ENCODE measurements at regions not wholly inside any gene's neighbourhood (a gene's known extent, or its start where the extent isn't known, plus 50 kb on each side); places are given as distances from the start of the nearest gene placed in this dataset.

DNA sequence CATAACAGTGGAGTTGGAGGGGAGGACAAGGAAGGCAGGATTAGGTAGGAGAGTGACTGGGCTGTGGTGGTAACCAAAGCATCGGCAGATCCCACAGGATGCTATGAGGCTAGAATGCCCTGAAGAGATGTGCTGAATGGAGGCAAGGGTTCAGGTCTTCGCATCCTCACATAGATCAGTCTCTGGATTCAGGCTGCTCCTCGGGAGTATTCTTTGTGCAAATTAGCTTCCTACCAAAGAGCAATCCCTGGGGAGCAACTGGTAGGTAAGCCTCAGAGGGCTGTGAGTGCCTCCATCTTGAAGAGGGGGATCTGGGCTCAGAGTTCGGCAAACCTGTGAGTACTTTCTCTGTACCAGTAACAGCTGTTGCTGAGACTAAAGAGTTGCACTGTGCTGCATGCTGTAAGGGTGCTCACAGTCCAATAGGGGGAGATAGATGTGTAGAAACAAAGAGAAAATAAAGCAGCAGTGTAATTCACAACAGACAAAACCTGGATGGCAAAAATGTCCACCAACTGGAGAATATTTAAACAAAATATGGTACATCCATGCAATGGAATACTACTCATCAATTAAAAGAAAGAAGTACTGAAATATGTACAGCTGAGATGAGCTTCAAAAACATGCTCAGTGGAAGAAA lies 322.4 kb upstream of the DEPDC1 start:
- CTCF ChIA-PET = no interaction called here
- H3K4me1 Mint-ChIP-seq (ENCODE audit: low read depth) = no peaks in the 10 kb centered on the region
- DNase-seq (no peak), ATAC-seq (no peak)
- POLR2A ChIA-PET = no interaction called here
- H3K9me3 Mint-ChIP-seq = no peaks in the 10 kb centered on the region
- H3K27ac Mint-ChIP-seq = no peak overlapping the region
- H3K36me3 Mint-ChIP-seq (ENCODE audit: low read depth) = no peaks in the 10 kb centered on the region
- intact Hi-C loops (cut with micrococcal nuclease) = no loop called here
- no peak overlapping the region for H3K4me3 Mint-ChIP-seq
- TF ChIP-seq, protein P1, sequence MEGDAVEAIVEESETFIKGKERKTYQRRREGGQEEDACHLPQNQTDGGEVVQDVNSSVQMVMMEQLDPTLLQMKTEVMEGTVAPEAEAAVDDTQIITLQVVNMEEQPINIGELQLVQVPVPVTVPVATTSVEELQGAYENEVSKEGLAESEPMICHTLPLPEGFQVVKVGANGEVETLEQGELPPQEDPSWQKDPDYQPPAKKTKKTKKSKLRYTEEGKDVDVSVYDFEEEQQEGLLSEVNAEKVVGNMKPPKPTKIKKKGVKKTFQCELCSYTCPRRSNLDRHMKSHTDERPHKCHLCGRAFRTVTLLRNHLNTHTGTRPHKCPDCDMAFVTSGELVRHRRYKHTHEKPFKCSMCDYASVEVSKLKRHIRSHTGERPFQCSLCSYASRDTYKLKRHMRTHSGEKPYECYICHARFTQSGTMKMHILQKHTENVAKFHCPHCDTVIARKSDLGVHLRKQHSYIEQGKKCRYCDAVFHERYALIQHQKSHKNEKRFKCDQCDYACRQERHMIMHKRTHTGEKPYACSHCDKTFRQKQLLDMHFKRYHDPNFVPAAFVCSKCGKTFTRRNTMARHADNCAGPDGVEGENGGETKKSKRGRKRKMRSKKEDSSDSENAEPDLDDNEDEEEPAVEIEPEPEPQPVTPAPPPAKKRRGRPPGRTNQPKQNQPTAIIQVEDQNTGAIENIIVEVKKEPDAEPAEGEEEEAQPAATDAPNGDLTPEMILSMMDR (IDR thresholded peaks at IDR 0.05) = no peak
- H3K27me3 Mint-ChIP-seq = no peaks in the 10 kb centered on the region

DNA sequence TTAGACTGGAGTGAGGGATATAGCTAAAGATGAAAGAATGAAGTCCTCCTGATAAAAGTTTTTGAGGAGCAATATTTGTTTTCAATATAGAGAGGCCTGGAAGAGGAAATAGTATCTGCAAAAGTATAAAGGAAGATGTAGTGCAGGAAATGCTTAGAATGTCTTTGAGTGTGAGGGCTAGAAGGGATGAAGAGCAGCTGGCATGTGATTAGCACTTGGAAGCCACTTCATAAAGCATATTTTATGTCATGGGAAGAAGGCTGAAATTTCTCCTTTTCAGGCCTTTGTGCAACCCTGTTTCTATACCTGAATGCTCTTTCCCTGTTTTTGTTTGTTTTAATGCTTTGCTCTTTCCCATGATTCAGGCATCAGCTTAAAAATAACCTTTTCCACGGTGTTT lies 323.3 kb upstream of the DEPDC1 start:
- H3K4me3 Mint-ChIP-seq = no peak overlapping the region
- ChIA-PET POLR2A (no interaction called here), CTCF (no interaction called here)
- no peaks in the 10 kb centered on the region for H3K4me1 Mint-ChIP-seq (ENCODE audit: low read depth)
- DNase-seq (no peak), ATAC-seq (no peak)
- no peaks in the 10 kb centered on the region for H3K9me3 Mint-ChIP-seq
- TF ChIP-seq, protein P1 (IDR thresholded peaks at IDR 0.05) = no peak
- no peaks in the 10 kb centered on the region for H3K36me3 Mint-ChIP-seq (ENCODE audit: low read depth)
- H3K27me3 Mint-ChIP-seq = no peaks in the 10 kb centered on the region
- intact Hi-C loops (cut with micrococcal nuclease) = no loop called here
- H3K27ac Mint-ChIP-seq = no peak overlapping the region

DNA sequence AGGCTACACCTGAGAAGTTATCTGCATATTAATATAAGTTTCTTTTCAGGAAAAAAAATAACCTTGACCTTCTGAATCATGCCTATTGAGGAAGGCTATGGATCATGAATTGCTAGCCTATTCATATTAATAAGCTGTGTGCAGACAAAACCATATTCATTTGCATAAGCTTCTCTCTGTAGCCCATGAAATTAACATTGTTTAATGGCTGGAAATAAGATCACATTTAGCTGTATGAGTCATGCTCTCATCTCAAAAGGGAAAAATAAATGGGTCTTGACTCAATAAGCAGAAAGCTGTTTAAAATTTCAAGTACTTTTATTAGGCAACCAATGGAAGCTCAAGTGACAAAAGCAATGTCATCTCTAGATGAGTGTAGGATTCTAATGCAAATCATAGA lies 330.0 kb upstream of the DEPDC1 start:
- no peak for ATAC-seq
- CTCF ChIA-PET = no interaction called here

DNA sequence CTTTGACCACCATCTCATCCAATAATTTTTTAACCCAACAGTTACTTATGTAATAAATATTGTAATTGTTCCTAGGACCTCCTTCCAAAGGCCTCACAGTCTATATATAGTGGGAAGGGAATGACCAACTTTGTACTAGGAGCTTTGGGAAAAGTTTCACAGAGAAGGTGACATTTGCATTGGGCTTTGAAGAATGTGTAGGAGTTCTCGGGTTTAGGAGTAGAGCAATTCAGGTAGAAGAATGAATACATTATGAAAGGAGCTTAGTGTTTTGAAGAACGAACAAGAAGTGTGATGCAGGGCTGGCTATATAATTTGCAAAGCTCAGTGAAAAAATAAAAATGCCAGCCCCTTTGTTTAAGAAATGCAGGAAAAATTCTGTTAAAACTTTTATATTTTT lies 330.4 kb upstream of the DEPDC1 start:
- ChIA-PET CTCF (no interaction called here), POLR2A (no interaction called here)
- Mint-ChIP-seq H3K27me3 (no peaks in the 10 kb centered on the region), H3K36me3 (ENCODE audit: low read depth) (no peaks in the 10 kb centered on the region), H3K27ac (no peak overlapping the region), H3K4me1 (ENCODE audit: low read depth) (no peaks in the 10 kb centered on the region), H3K9me3 (peaks cover 15% of the 10 kb centered on the region), H3K4me3 (no peak overlapping the region)
- TF ChIP-seq, protein P1 (IDR thresholded peaks at IDR 0.05) = no peak
- ATAC-seq = no peak
- intact Hi-C loops (cut with micrococcal nuclease) = no loop called here
- no peak for DNase-seq

More for the DNA sequence above, 330.0 kb upstream of the DEPDC1 start:
- POLR2A ChIA-PET = no interaction called here
- Mint-ChIP-seq H3K27me3 (no peaks in the 10 kb centered on the region), H3K4me3 (no peak overlapping the region), H3K4me1 (ENCODE audit: low read depth) (no peaks in the 10 kb centered on the region), H3K9me3 (peaks cover 15% of the 10 kb centered on the region), H3K36me3 (ENCODE audit: low read depth) (no peaks in the 10 kb centered on the region), H3K27ac (no peak overlapping the region)
- DNase-seq = no peak
- TF ChIP-seq, protein P1 (IDR thresholded peaks at IDR 0.05) = no peak
- intact Hi-C loops (cut with micrococcal nuclease) = no loop called here

DNA sequence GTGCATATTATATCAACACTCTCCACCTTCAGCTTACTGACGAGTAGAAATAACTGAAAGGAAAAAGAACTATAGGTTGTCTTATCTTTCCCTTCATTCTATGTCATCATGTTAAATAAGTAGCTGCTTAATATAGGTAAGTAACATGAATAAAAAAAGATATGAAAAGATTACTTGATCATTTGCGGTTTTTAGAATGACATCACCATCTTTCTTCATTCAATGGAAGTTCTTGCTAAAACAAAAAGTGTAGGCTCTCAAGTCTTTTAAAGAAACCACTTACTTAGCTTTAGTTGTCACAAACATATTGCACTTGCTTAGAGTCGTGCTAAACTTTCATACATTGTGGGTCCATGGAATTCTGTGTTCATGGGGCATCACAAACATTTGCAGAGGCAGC lies 331.1 kb upstream of the DEPDC1 start:
- ChIA-PET CTCF (no interaction called here), POLR2A (no interaction called here)
- DNase-seq (no peak), ATAC-seq (no peak)
- peaks cover 15% of the 10 kb centered on the region for H3K9me3 Mint-ChIP-seq
- H3K4me1 Mint-ChIP-seq (ENCODE audit: low read depth) = no peaks in the 10 kb centered on the region
- TF ChIP-seq, protein P1 (IDR thresholded peaks at IDR 0.05) = no peak
- intact Hi-C loops (cut with micrococcal nuclease) = no loop called here
- H3K27ac Mint-ChIP-seq = no peak overlapping the region
- H3K4me3 Mint-ChIP-seq = no peak overlapping the region
- no peaks in the 10 kb centered on the region for H3K36me3 Mint-ChIP-seq (ENCODE audit: low read depth)
- H3K27me3 Mint-ChIP-seq = no peaks in the 10 kb centered on the region
